SK-N-SH (cell line): ENCODE measurements at regions not wholly inside any gene's neighbourhood (a gene's known extent, or its start where the extent isn't known, plus 50 kb on each side); places are given as distances from the start of the nearest gene placed in this dataset.

ENCODE experiments used
- MEF2A ChIP-seq: IDR thresholded peaks from 2 replicates; pipeline ENCODE4 v1.4.0; 2012; ENCODE audit warnings: low read depth, borderline replicate concordance
- POLR2AphosphoS5 ChIP-seq: IDR thresholded peaks from 2 replicates; pipeline ENCODE4 v1.6.1; 2012; ENCODE audit warnings: low read depth, low read length
- SIN3A ChIP-seq: IDR thresholded peaks from 2 replicates; pipeline ENCODE4 v1.6.1; 2012; ENCODE audit warnings: low read depth, mild to moderate bottlenecking, low read length, moderate library complexity, borderline replicate concordance
- TF ChIP-seq, protein P1 (sequence below): fragments of 200-600 bp; sonication (generic); IDR thresholded peaks from 2 replicates; pipeline ENCODE4 v1.6.1; 2017; ENCODE audit warnings: antibody characterized with exemption, mild to moderate bottlenecking, moderate library complexity

DNA sequence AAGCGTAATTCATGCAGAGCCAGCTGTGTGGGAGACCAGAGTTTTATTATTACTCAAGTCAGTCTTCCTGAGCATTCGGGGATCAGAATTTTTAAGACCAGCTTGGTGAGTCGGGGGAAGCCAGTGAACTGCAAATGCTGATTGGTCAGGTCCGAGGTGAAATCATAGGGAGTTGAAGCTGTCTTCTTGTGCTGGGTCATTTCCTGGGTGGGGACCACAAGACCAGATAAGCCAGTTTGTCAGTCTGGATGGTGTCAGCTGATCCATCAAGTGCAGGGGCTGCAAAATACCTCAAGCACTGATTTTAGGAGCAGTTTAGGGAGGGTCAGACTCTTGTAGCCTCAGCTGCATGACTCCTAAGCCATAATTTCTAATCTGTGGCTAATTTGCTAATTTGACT is 228.1 kb upstream of the ATP10A start:
- TF ChIP-seq, protein P1, sequence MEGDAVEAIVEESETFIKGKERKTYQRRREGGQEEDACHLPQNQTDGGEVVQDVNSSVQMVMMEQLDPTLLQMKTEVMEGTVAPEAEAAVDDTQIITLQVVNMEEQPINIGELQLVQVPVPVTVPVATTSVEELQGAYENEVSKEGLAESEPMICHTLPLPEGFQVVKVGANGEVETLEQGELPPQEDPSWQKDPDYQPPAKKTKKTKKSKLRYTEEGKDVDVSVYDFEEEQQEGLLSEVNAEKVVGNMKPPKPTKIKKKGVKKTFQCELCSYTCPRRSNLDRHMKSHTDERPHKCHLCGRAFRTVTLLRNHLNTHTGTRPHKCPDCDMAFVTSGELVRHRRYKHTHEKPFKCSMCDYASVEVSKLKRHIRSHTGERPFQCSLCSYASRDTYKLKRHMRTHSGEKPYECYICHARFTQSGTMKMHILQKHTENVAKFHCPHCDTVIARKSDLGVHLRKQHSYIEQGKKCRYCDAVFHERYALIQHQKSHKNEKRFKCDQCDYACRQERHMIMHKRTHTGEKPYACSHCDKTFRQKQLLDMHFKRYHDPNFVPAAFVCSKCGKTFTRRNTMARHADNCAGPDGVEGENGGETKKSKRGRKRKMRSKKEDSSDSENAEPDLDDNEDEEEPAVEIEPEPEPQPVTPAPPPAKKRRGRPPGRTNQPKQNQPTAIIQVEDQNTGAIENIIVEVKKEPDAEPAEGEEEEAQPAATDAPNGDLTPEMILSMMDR: no peak
- no peak for TF ChIP-seq POLR2AphosphoS5
- no peak for TF ChIP-seq SIN3A
- TF ChIP-seq MEF2A: no peak
